ENCODE measurements at regions not wholly inside any gene's neighbourhood (a gene's known extent, or its start where the extent isn't known, plus 50 kb on each side); places are given as distances from the start of the nearest gene placed in this dataset.

DNA sequence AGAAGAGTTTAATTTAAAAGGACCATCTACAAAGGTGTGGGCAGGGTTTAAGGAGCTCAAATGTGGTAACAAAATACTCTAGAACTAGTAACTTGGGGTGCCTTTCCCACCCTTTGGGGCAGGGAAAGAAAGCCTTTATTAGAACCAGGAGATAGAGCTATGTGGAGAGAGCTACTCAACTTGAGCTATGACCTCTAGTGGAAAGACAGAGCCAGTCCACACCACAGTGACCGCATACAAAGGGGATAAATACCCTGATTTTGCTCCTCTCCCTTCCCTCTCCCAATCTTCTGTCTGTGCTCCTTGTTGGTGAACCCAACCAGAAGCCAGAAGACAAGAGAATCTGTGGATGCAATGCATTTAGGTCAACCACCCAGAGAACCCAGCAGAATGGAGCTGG, 54.4 kb upstream of the JAK1 start:
- Histone ChIP-seq H3K4me1 (ENCODE audit: control insufficient read depth in 2 of 2, insufficient read depth in 2 of 2, low read length in 2 of 2) (no peaks in the 10 kb centered on the region), H3K27me3 (ENCODE audit: control insufficient read depth in 2 of 2, insufficient read depth in 2 of 2, low read length in 2 of 2) (no peaks in the 10 kb centered on the region), H3K4me3 (ENCODE audit: low read length) (no peak overlapping the region), H3K9me3 (ENCODE audit: control insufficient read depth in 2 of 3, low read length in 3 of 3) (no peaks in the 10 kb centered on the region), H3K27ac (ENCODE audit: low read depth, low read length) (no peak overlapping the region), H3K36me3 (ENCODE audit: control insufficient read depth in 2 of 3, insufficient read depth in 3 of 3, low read length in 3 of 3) (no peaks in the 10 kb centered on the region)
- H3K4me1 Mint-ChIP-seq = peaks cover 0 to 10% (median 0%) of the 10 kb centered on the region in 7 donors
- peaks cover 0 to 16% (median 0%) of the 10 kb centered on the region in 5 donors for H3K27me3 Mint-ChIP-seq
- no peak overlapping the region for H3K4me3 Mint-ChIP-seq
- no peaks in the 10 kb centered on the region for H3K9me3 Mint-ChIP-seq
- peak overlapping the region in 1 of 9 donors; percentile 27 for H3K27ac Mint-ChIP-seq
- ATAC-seq = peak; percentile 56
- peaks cover 0 to 18% (median 0%) of the 10 kb centered on the region in 5 donors for H3K36me3 Mint-ChIP-seq
- CTCF ChIA-PET = interaction anchor here (1.3 to 1.5 kb wide), 3 partner anchors 9 to 143 kb away, joined by 3 to 5 read pairs (median 3); no protein-coding TSS in a partner anchor
- intact Hi-C loops (cut with micrococcal nuclease) = loop anchor here in 1 of 2 donors (2.0 kb wide), 1 partner anchor 18 kb away; no protein-coding TSS in a partner anchor
- DNase-seq = no peak
- POLR2A ChIA-PET = interaction anchor here (0.9 kb wide), 1 partner anchor 39 kb away, joined by 3 read pairs; no protein-coding TSS in a partner anchor

DNA sequence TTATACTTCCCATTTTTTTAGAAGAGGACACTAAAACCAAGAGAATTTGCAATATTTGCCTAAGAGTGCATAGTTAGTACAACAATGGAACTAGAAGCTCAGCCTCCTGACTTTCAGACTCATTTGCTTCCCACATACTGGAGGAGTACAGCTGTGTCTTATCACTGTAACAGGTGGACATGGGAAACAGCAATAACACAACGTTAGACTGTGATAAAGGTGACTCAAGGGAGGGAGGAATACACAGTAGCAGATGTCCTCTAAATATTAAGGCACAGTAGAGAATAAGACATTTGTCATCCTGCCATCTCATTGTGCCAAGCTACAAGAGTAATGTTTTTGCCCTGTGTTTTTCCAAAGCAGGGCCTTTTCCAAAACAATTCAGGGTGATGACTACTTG, 55.4 kb upstream of the JAK1 start:
- POLR2A ChIA-PET = interaction anchor here (0.8 to 0.9 kb wide), 2 partner anchors 13 to 38 kb away, joined by 3 read pairs; no protein-coding TSS in a partner anchor
- Histone ChIP-seq H3K9me3 (ENCODE audit: control insufficient read depth in 2 of 3, low read length in 3 of 3) (no peaks in the 10 kb centered on the region), H3K4me3 (ENCODE audit: low read length) (no peak overlapping the region), H3K27ac (ENCODE audit: low read depth, low read length) (no peak overlapping the region), H3K4me1 (ENCODE audit: control insufficient read depth in 2 of 2, insufficient read depth in 2 of 2, low read length in 2 of 2) (no peaks in the 10 kb centered on the region), H3K27me3 (ENCODE audit: control insufficient read depth in 2 of 2, insufficient read depth in 2 of 2, low read length in 2 of 2) (no peaks in the 10 kb centered on the region), H3K36me3 (ENCODE audit: control insufficient read depth in 2 of 3, insufficient read depth in 3 of 3, low read length in 3 of 3) (no peaks in the 10 kb centered on the region)
- peak overlapping the region in 1 of 9 donors; percentile 7 for H3K27ac Mint-ChIP-seq
- peaks cover 0 to 16% (median 0%) of the 10 kb centered on the region in 5 donors for H3K27me3 Mint-ChIP-seq
- no peak overlapping the region for H3K4me3 Mint-ChIP-seq
- DNase-seq (no peak), ATAC-seq (no peak)
- H3K36me3 Mint-ChIP-seq = peaks cover 0 to 18% (median 0%) of the 10 kb centered on the region in 5 donors
- H3K4me1 Mint-ChIP-seq = peaks cover 0 to 10% (median 0%) of the 10 kb centered on the region in 7 donors
- CTCF ChIA-PET = interaction anchor here (1.4 to 1.5 kb wide), 2 partner anchors 10 to 53 kb away, joined by 3 read pairs; no protein-coding TSS in a partner anchor
- intact Hi-C loops (cut with micrococcal nuclease) = loop anchor here in 1 of 2 donors (2.0 kb wide), 1 partner anchor 19 kb away; no protein-coding TSS in a partner anchor
- H3K9me3 Mint-ChIP-seq = no peaks in the 10 kb centered on the region

DNA sequence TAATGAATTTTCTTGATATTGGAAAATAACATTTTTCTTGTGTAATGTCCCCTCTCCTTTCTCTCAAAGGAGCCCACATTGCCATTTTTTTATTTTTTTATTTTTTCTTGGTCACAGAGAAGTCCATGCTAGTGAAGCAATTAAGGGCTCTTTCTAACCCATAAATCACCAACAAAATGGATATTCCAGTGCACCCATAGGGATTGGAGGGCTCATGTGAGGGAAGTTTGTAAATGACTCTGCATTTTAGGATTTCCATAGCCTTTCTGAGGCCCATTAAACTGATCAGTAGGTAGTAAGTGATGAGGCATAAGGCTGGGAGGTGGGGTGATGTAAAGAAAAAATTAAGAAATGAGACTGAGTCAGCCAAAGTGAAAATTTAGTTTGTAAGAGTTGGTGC, 55.9 kb upstream of the JAK1 start:
- Histone ChIP-seq H3K36me3 (ENCODE audit: control insufficient read depth in 2 of 3, insufficient read depth in 3 of 3, low read length in 3 of 3) (no peaks in the 10 kb centered on the region), H3K27me3 (ENCODE audit: control insufficient read depth in 2 of 2, insufficient read depth in 2 of 2, low read length in 2 of 2) (no peaks in the 10 kb centered on the region), H3K27ac (ENCODE audit: low read depth, low read length) (no peak overlapping the region), H3K4me1 (ENCODE audit: control insufficient read depth in 2 of 2, insufficient read depth in 2 of 2, low read length in 2 of 2) (no peaks in the 10 kb centered on the region), H3K4me3 (ENCODE audit: low read length) (no peak overlapping the region), H3K9me3 (ENCODE audit: control insufficient read depth in 2 of 3, low read length in 3 of 3) (no peaks in the 10 kb centered on the region)
- no peak overlapping the region for H3K4me3 Mint-ChIP-seq
- peak overlapping the region in 1 of 9 donors; percentile 13 for H3K27ac Mint-ChIP-seq
- DNase-seq = no peak
- intact Hi-C loops (cut with micrococcal nuclease) = no loop called here
- ChIA-PET POLR2A (interaction anchor here (0.8 kb wide), 1 partner anchor 13 kb away, joined by 3 read pairs; no protein-coding TSS in a partner anchor), CTCF (interaction anchor here (1.5 kb wide), 1 partner anchor 53 kb away, joined by 3 read pairs; no protein-coding TSS in a partner anchor)
- H3K27me3 Mint-ChIP-seq = peaks cover 0 to 16% (median 0%) of the 10 kb centered on the region in 5 donors
- no peaks in the 10 kb centered on the region for H3K9me3 Mint-ChIP-seq
- ATAC-seq = no peak
- peaks cover 0 to 19% (median 0%) of the 10 kb centered on the region in 5 donors for H3K36me3 Mint-ChIP-seq
- peaks cover 0 to 11% (median 0%) of the 10 kb centered on the region in 7 donors for H3K4me1 Mint-ChIP-seq

GRCh38 chr1:65025794-65026193, 59.4 kb upstream of the JAK1 start:
- Histone ChIP-seq H3K4me1 (ENCODE audit: control insufficient read depth in 2 of 2, insufficient read depth in 2 of 2, low read length in 2 of 2) (no peaks in the 10 kb centered on the region), H3K27me3 (ENCODE audit: control insufficient read depth in 2 of 2, insufficient read depth in 2 of 2, low read length in 2 of 2) (no peaks in the 10 kb centered on the region), H3K36me3 (ENCODE audit: control insufficient read depth in 2 of 3, insufficient read depth in 3 of 3, low read length in 3 of 3) (no peaks in the 10 kb centered on the region), H3K9me3 (ENCODE audit: control insufficient read depth in 2 of 3, low read length in 3 of 3) (no peaks in the 10 kb centered on the region), H3K27ac (ENCODE audit: low read depth, low read length) (no peak overlapping the region), H3K4me3 (ENCODE audit: low read length) (no peak overlapping the region)
- Mint-ChIP-seq H3K4me3 (peak overlapping the region in 1 of 10 donors; percentile 24), H3K27me3 (peaks cover 0 to 13% (median 0%) of the 10 kb centered on the region in 5 donors), H3K9me3 (peaks cover 0 to 6% (median 0%) of the 10 kb centered on the region in 11 donors), H3K4me1 (peaks cover 0 to 27% (median 14%) of the 10 kb centered on the region in 7 donors), H3K36me3 (peaks cover 0 to 23% (median 5%) of the 10 kb centered on the region in 5 donors), H3K27ac (no peak overlapping the region)
- intact Hi-C loops (cut with micrococcal nuclease) = no loop called here
- POLR2A ChIA-PET = no interaction called here
- no peak for DNase-seq
- no peak for ATAC-seq
- CTCF ChIA-PET = no interaction called here

DNA sequence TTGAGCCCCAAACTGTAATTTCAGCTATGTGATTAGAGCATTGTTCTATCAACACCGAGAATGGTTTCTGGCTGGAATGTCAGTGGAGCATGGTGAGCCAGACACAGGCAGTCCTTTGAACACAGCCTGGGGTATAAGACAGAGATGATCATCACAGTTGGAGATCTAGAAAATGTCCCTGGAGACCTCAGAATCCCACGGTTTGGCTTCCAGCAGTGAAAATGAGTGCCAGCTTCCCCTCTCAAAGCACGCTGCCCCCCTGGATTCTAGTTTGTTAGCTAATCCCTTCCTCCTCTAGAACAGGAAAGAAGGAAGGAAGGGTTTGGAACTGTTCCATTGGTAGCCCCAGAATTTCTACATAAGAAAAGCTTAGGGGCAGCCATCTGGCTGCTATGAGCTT, 59.9 kb upstream of the JAK1 start:
- intact Hi-C loops (cut with micrococcal nuclease) = no loop called here
- Mint-ChIP-seq H3K4me3 (peak overlapping the region in 1 of 10 donors; percentile 24), H3K27ac (peak overlapping the region in 1 of 9 donors; percentile 30), H3K9me3 (peaks cover 0 to 6% (median 0%) of the 10 kb centered on the region in 11 donors), H3K36me3 (peaks cover 0 to 23% (median 5%) of the 10 kb centered on the region in 5 donors), H3K4me1 (peaks cover 0 to 27% (median 14%) of the 10 kb centered on the region in 7 donors), H3K27me3 (peaks cover 0 to 11% (median 0%) of the 10 kb centered on the region in 5 donors)
- Histone ChIP-seq H3K27ac (ENCODE audit: low read depth, low read length) (no peak overlapping the region), H3K9me3 (ENCODE audit: control insufficient read depth in 2 of 3, low read length in 3 of 3) (no peaks in the 10 kb centered on the region), H3K4me1 (ENCODE audit: control insufficient read depth in 2 of 2, insufficient read depth in 2 of 2, low read length in 2 of 2) (peaks cover 0 to under 1% of the 10 kb centered on the region in 2 donors), H3K27me3 (ENCODE audit: control insufficient read depth in 2 of 2, insufficient read depth in 2 of 2, low read length in 2 of 2) (no peaks in the 10 kb centered on the region), H3K4me3 (ENCODE audit: low read length) (no peak overlapping the region), H3K36me3 (ENCODE audit: control insufficient read depth in 2 of 3, insufficient read depth in 3 of 3, low read length in 3 of 3) (no peaks in the 10 kb centered on the region)
- DNase-seq (no peak), ATAC-seq (no peak)
- ChIA-PET POLR2A (no interaction called here), CTCF (interaction anchor here (1.0 kb wide), 1 partner anchor 59 kb away, joined by 3 read pairs; no protein-coding TSS in a partner anchor)

DNA sequence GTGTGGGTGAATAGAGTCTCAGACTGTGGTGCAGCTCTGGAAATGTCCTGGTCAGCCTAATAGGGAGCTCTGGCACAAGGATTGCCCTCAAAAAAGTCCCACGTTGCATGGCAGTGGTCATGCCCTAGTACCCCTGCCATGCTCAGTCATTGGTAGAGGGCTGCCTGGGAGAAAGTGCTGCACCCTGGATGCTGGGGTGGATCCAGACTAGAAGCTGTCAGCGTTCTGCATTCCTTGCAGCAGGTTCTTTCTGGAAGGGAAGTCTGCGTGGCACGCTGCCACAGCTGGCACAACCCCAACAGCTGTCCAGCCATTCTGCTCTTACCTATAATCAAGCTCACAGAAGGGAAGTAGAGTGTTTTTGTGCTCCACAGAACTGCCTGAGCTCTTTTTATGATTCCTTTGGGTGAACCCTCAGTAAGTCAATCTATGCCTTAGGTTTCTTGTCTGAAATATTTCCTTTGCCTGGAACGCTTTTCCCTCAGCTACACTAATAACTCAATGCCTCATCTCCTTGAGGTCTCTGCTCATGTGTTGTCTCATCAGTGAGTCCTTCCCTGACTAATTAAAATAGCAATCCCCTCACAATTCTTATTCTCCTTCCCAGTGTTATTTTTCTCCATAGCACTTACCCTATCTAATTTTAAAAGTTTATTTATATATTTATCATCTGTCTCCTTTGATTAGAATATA, 61.5 kb upstream of the JAK1 start:
- Histone ChIP-seq H3K9me3 (ENCODE audit: control insufficient read depth in 2 of 3, low read length in 3 of 3) (no peaks in the 10 kb centered on the region), H3K4me3 (ENCODE audit: low read length) (no peak overlapping the region), H3K27me3 (ENCODE audit: control insufficient read depth in 2 of 2, insufficient read depth in 2 of 2, low read length in 2 of 2) (no peaks in the 10 kb centered on the region), H3K36me3 (ENCODE audit: control insufficient read depth in 2 of 3, insufficient read depth in 3 of 3, low read length in 3 of 3) (no peaks in the 10 kb centered on the region), H3K4me1 (ENCODE audit: control insufficient read depth in 2 of 2, insufficient read depth in 2 of 2, low read length in 2 of 2) (peaks cover 0 to 5% of the 10 kb centered on the region in 2 donors), H3K27ac (ENCODE audit: low read depth, low read length) (no peak overlapping the region)
- intact Hi-C loops (cut with micrococcal nuclease) = no loop called here
- H3K36me3 Mint-ChIP-seq = peaks cover 0 to 23% (median 5%) of the 10 kb centered on the region in 5 donors
- POLR2A ChIA-PET = no interaction called here
- H3K27ac Mint-ChIP-seq = no peak overlapping the region
- no peak overlapping the region for H3K4me3 Mint-ChIP-seq
- CTCF ChIA-PET = no interaction called here
- H3K4me1 Mint-ChIP-seq = peaks cover 0 to 31% (median 18%) of the 10 kb centered on the region in 7 donors
- peaks cover 0 to 6% (median 0%) of the 10 kb centered on the region in 11 donors for H3K9me3 Mint-ChIP-seq
- ATAC-seq (no peak), DNase-seq (no peak)
- H3K27me3 Mint-ChIP-seq = peaks cover 0 to 8% (median 0%) of the 10 kb centered on the region in 5 donors

Data from naive thymus-derived CD4-positive, alpha-beta T cell (primary cell).